ENCODE measurements at regions not wholly inside any gene's neighbourhood (a gene's known extent, or its start where the extent isn't known, plus 50 kb on each side); places are given as distances from the start of the nearest gene placed in this dataset.

DNA sequence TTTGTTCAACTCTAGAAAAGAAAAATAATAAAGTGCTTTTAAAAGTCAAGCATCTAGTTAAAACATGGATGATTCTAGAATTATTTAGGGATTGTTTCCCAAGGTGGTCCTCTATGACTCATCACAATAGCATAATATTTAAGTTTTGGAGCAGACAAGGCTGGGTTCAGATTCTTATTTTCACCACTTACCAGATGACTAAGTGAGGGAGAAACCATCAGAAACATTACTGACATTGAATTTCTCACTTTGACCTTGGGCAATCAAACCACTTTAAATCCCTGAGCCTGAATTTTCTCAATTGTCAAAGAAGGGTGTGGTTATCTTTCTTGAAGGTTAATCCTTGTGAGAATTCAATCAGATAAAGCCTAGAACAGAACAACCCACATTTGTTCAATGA is 102.5 kb upstream of the PTGFR start:
- intact Hi-C loops (cut with DNase I): no loop called here
- Histone ChIP-seq H3K36me3 (ENCODE audit: control insufficient read depth in 1 of 2, insufficient read depth in 2 of 2, low read length in 1 of 2) (no peaks in the 10 kb centered on the region), H3K4me3 (ENCODE audit: low read length in 2 of 2) (no peak overlapping the region), H3K9me3 (ENCODE audit: control insufficient read depth, low read length) (no peaks in the 10 kb centered on the region), H3K4me1 (ENCODE audit: control insufficient read depth in 1 of 2, insufficient read depth in 2 of 2, low read length in 2 of 2) (no peaks in the 10 kb centered on the region), H3K27me3 (ENCODE audit: control insufficient read depth in 1 of 2, insufficient read depth in 2 of 2, low read length in 1 of 2) (no peaks in the 10 kb centered on the region), H3K27ac (ENCODE audit: low read depth in 1 of 2, low read length in 2 of 2) (no peak overlapping the region)
- ATAC-seq (ENCODE audit: low FRiP score) (peak; percentile 23), DNase-seq (no peak)

- Histone ChIP-seq H3K4me3 (ENCODE audit: low read length in 2 of 2) (no peak overlapping the region), H3K27ac (ENCODE audit: low read depth in 1 of 2, low read length in 2 of 2) (no peak overlapping the region), H3K36me3 (ENCODE audit: control insufficient read depth in 1 of 2, insufficient read depth in 2 of 2, low read length in 1 of 2) (no peaks in the 10 kb centered on the region), H3K9me3 (ENCODE audit: control insufficient read depth, low read length) (no peaks in the 10 kb centered on the region), H3K4me1 (ENCODE audit: control insufficient read depth in 1 of 2, insufficient read depth in 2 of 2, low read length in 2 of 2) (no peaks in the 10 kb centered on the region), H3K27me3 (ENCODE audit: control insufficient read depth in 1 of 2, insufficient read depth in 2 of 2, low read length in 1 of 2) (no peaks in the 10 kb centered on the region)
- WGBS, 2 donors: 47 to 59% methylated on average over 2 of the region's 2 CpGs
- ATAC-seq (ENCODE audit: low FRiP score) (no peak), DNase-seq (no peak)
- intact Hi-C loops (cut with DNase I): no loop called here
Observed at GRCh38 chr1:78401148-78401547, 89.6 kb upstream of the PTGFR start.

- DNase-seq: no peak
- WGBS, 2 donors: 42 to 53% methylated on average over 1 of the region's 1 CpG
- Histone ChIP-seq H3K36me3 (ENCODE audit: control insufficient read depth in 1 of 2, insufficient read depth in 2 of 2, low read length in 1 of 2) (no peaks in the 10 kb centered on the region), H3K27ac (ENCODE audit: low read depth in 1 of 2, low read length in 2 of 2) (no peak overlapping the region), H3K9me3 (ENCODE audit: control insufficient read depth, low read length) (peaks cover 3% of the 10 kb centered on the region), H3K27me3 (ENCODE audit: control insufficient read depth in 1 of 2, insufficient read depth in 2 of 2, low read length in 1 of 2) (no peaks in the 10 kb centered on the region), H3K4me3 (ENCODE audit: low read length in 2 of 2) (no peak overlapping the region), H3K4me1 (ENCODE audit: control insufficient read depth in 1 of 2, insufficient read depth in 2 of 2, low read length in 2 of 2) (no peaks in the 10 kb centered on the region)
- ATAC-seq (ENCODE audit: low FRiP score): peak; percentile 72
- intact Hi-C loops (cut with DNase I): no loop called here
Observed at GRCh38 chr1:78408192-78408591, 82.6 kb upstream of the PTGFR start.

DNA sequence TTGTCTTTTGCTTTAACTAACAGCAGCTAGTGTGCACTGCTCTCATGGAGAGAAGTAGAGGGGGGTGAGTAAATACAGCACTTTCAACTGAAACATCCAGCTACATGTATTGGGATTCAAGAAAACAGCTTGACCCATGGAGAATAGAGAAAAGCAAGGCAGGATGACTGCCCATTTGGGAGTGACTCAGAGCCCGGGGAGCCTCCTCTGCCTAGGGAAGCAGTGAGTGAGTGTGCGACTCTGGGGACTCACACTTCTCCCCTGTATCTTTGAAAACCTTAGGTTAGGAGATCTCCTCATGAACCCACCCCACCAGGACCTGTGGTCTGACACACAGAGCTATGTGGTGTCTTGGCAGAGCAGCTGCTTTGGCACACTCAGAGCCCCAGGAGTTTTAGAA is 82.0 kb upstream of the PTGFR start:
- ATAC-seq (ENCODE audit: low FRiP score): peak; percentile 64

GRCh38 chr1:78410643-78411042 is 80.1 kb upstream of the PTGFR start:
- DNase-seq (no peak), ATAC-seq (ENCODE audit: low FRiP score) (no peak)
- H3K4me3 ChIP-seq (ENCODE audit: low read length in 2 of 2): no peak overlapping the region
- intact Hi-C loops (cut with DNase I): no loop called here
- H3K4me1 ChIP-seq (ENCODE audit: control insufficient read depth in 1 of 2, insufficient read depth in 2 of 2, low read length in 2 of 2): no peaks in the 10 kb centered on the region
- H3K36me3 ChIP-seq (ENCODE audit: control insufficient read depth in 1 of 2, insufficient read depth in 2 of 2, low read length in 1 of 2): no peaks in the 10 kb centered on the region
- 86 to 97% methylated on average over 2 of the region's 2 CpGs for WGBS, 2 donors
- H3K27ac ChIP-seq (ENCODE audit: low read depth in 1 of 2, low read length in 2 of 2): no peak overlapping the region
- peaks cover 3% of the 10 kb centered on the region for H3K9me3 ChIP-seq (ENCODE audit: control insufficient read depth, low read length)
- H3K27me3 ChIP-seq (ENCODE audit: control insufficient read depth in 1 of 2, insufficient read depth in 2 of 2, low read length in 1 of 2): no peaks in the 10 kb centered on the region

More for the DNA sequence above, 82.0 kb upstream of the PTGFR start:
- Histone ChIP-seq H3K27me3 (ENCODE audit: control insufficient read depth in 1 of 2, insufficient read depth in 2 of 2, low read length in 1 of 2) (no peaks in the 10 kb centered on the region), H3K9me3 (ENCODE audit: control insufficient read depth, low read length) (peaks cover 3% of the 10 kb centered on the region), H3K4me1 (ENCODE audit: control insufficient read depth in 1 of 2, insufficient read depth in 2 of 2, low read length in 2 of 2) (no peaks in the 10 kb centered on the region), H3K27ac (ENCODE audit: low read depth in 1 of 2, low read length in 2 of 2) (no peak overlapping the region), H3K4me3 (ENCODE audit: low read length in 2 of 2) (no peak overlapping the region), H3K36me3 (ENCODE audit: control insufficient read depth in 1 of 2, insufficient read depth in 2 of 2, low read length in 1 of 2) (no peaks in the 10 kb centered on the region)
- intact Hi-C loops (cut with DNase I): no loop called here
- 81 to 89% methylated on average over 2 of the region's 2 CpGs for WGBS, 2 donors
- DNase-seq: peak; percentile 56 to 62

DNA sequence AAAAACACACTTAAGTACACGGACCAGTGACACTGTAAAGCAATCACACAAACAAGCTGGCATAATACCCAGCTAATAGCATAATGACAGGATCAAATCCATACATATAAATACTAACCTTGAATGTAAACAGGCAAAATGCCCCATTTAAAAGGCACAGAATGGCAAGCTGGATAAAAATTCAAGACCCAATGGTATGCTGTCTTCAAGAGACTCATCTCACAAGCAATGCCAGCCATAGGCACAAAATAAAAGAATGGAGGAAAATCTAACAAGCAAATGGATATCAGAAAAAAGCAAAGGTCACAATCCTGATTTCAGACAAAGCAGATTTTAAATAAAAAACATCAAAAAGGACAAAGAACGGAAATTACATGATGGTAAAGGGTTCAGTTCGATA is 79.1 kb upstream of the PTGFR start:
- H3K36me3 ChIP-seq (ENCODE audit: control insufficient read depth in 1 of 2, insufficient read depth in 2 of 2, low read length in 1 of 2): no peaks in the 10 kb centered on the region
- ATAC-seq (ENCODE audit: low FRiP score) (no peak), DNase-seq (no peak)
- intact Hi-C loops (cut with DNase I): no loop called here
- no peak overlapping the region for H3K27ac ChIP-seq (ENCODE audit: low read depth in 1 of 2, low read length in 2 of 2)
- 48 to 55% methylated on average over 3 of the region's 3 CpGs for WGBS, 2 donors
- H3K4me3 ChIP-seq (ENCODE audit: low read length in 2 of 2): no peak overlapping the region
- no peaks in the 10 kb centered on the region for H3K4me1 ChIP-seq (ENCODE audit: control insufficient read depth in 1 of 2, insufficient read depth in 2 of 2, low read length in 2 of 2)
- H3K27me3 ChIP-seq (ENCODE audit: control insufficient read depth in 1 of 2, insufficient read depth in 2 of 2, low read length in 1 of 2): no peaks in the 10 kb centered on the region
- peaks cover 3% of the 10 kb centered on the region for H3K9me3 ChIP-seq (ENCODE audit: control insufficient read depth, low read length)

DNA sequence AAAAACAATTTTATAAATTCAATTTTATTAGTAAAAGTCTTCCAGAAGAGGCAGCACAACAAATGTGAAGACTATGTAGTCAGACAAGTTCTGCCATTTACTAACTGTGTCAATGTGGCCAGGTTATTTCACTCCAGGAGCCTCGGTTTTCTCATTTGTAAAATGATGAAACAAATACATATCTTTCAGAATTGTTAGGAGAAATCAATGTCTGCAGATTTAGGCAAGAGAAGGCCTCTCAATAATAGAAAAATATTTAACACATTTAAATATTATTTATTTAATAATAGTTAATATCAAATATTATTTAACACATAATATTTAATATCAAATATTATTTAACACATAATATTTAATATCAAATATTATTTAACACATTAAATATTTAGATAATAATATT is 75.6 kb upstream of the PTGFR start:
- intact Hi-C loops (cut with DNase I): no loop called here
- DNase-seq (no peak), ATAC-seq (ENCODE audit: low FRiP score) (no peak)
- Histone ChIP-seq H3K27ac (ENCODE audit: low read depth in 1 of 2, low read length in 2 of 2) (no peak overlapping the region), H3K36me3 (ENCODE audit: control insufficient read depth in 1 of 2, insufficient read depth in 2 of 2, low read length in 1 of 2) (no peaks in the 10 kb centered on the region), H3K9me3 (ENCODE audit: control insufficient read depth, low read length) (peaks cover 2% of the 10 kb centered on the region), H3K4me1 (ENCODE audit: control insufficient read depth in 1 of 2, insufficient read depth in 2 of 2, low read length in 2 of 2) (no peaks in the 10 kb centered on the region), H3K27me3 (ENCODE audit: control insufficient read depth in 1 of 2, insufficient read depth in 2 of 2, low read length in 1 of 2) (no peaks in the 10 kb centered on the region), H3K4me3 (ENCODE audit: low read length in 2 of 2) (no peak overlapping the region)
- WGBS, 2 donors: 71 to 78% methylated on average over 1 of the region's 1 CpG

DNA sequence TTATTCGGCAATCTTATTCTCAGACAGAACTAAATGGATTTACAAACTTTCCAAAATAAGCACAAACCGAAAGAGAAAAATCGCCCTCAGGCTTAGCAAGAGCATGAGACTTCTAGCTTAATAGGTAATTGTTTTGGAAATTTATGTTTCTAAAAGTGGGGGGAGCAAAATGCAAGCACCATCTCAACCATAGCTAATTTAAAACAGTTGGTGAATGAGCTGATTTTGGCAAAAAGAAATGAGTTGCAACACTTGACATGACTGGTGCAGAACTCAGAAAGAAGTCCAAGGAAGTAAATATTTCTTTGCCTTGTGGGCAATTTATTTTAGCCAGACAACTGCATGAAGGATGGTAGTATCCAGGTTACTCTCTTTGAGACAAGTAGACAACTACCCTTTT is 71.5 kb upstream of the PTGFR start:
- intact Hi-C loops (cut with DNase I): no loop called here
- Histone ChIP-seq H3K27ac (ENCODE audit: low read depth in 1 of 2, low read length in 2 of 2) (no peak overlapping the region), H3K36me3 (ENCODE audit: control insufficient read depth in 1 of 2, insufficient read depth in 2 of 2, low read length in 1 of 2) (no peaks in the 10 kb centered on the region), H3K27me3 (ENCODE audit: control insufficient read depth in 1 of 2, insufficient read depth in 2 of 2, low read length in 1 of 2) (no peaks in the 10 kb centered on the region), H3K4me1 (ENCODE audit: control insufficient read depth in 1 of 2, insufficient read depth in 2 of 2, low read length in 2 of 2) (no peaks in the 10 kb centered on the region), H3K9me3 (ENCODE audit: control insufficient read depth, low read length) (no peaks in the 10 kb centered on the region), H3K4me3 (ENCODE audit: low read length in 2 of 2) (no peak overlapping the region)
- DNase-seq (no peak), ATAC-seq (ENCODE audit: low FRiP score) (no peak)
- WGBS, 2 donors: 10 to 15% methylated on average over 3 of the region's 3 CpGs

DNA sequence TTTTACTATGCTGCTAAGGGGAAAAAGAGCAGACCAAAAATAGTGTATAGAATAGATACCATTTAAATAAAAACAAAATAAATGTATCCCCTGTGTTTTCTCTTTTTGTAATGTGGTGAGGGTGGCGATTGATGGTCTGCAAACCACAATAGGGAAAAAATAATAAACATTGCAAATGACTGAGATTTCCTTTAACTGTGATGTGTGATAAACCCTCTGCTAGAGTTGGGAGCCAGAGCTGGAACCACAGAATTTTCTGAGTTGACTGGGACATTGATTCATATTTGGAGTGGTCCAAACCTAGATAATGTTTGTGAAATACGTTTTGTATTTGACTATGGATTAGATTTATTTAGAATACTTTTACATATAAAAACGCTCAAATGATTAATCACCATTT is 70.6 kb upstream of the PTGFR start:
- no peak for DNase-seq

More for the DNA sequence above, 70.6 kb upstream of the PTGFR start:
- no peak for ATAC-seq (ENCODE audit: low FRiP score)
- Histone ChIP-seq H3K4me3 (ENCODE audit: low read length in 2 of 2) (no peak overlapping the region), H3K27ac (ENCODE audit: low read depth in 1 of 2, low read length in 2 of 2) (no peak overlapping the region), H3K27me3 (ENCODE audit: control insufficient read depth in 1 of 2, insufficient read depth in 2 of 2, low read length in 1 of 2) (no peaks in the 10 kb centered on the region), H3K36me3 (ENCODE audit: control insufficient read depth in 1 of 2, insufficient read depth in 2 of 2, low read length in 1 of 2) (no peaks in the 10 kb centered on the region), H3K9me3 (ENCODE audit: control insufficient read depth, low read length) (no peaks in the 10 kb centered on the region), H3K4me1 (ENCODE audit: control insufficient read depth in 1 of 2, insufficient read depth in 2 of 2, low read length in 2 of 2) (no peaks in the 10 kb centered on the region)
- intact Hi-C loops (cut with DNase I): no loop called here
- 15 to 23% methylated on average over 3 of the region's 3 CpGs for WGBS, 2 donors
